ENCODE measurements at regions not wholly inside any gene's neighbourhood (a gene's known extent, or its start where the extent isn't known, plus 50 kb on each side); places are given as distances from the start of the nearest gene placed in this dataset.
"Not testable (repeated sequence)": the region's sequence is repeated elsewhere in the genome, so short reads cannot be mapped to it uniquely, and the experiment has no call there.

- not testable (repeated sequence) for DNase-seq (ENCODE audit: low read depth)
Observed at GRCh38 chr3:195669310-195669709, 51.5 kb upstream of the MUC20 start.

DNA sequence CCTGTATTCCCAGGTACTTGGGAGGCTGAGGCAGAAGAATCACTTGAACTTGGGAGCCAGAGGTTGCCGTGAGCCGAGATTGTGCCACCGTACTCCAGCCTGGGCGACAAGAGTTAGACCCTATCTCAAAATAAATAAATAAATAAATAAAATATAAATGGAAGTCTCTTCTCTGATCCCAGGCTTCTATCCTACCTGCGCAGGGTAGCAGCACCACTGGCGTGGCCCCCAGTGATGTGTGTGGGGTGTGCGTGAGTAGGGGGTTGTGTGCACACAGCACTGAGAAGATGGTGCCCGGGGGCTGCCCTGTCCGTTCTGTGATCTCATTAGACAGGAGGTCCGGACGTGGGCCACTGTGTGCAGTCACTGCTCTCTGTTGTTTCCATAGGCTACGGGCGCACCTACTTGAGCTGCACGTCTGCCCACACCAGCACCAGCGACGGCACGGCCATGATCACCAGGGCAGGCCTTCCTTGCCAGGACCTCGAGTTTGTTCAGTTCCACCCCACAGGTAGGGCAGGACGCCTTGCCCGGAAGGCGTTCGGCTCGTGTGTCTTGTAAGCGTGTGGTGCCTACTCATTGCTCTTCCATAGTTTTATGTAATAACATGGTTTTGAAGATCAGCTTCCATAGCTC, 52.5 kb upstream of the MUC20 start:
- DNase-seq (ENCODE audit: low read depth) = not testable (repeated sequence)

GRCh38 chr3:195665311-195665710, 55.5 kb upstream of the MUC20 start:
- not testable (repeated sequence) for DNase-seq (ENCODE audit: low read depth)

DNA sequence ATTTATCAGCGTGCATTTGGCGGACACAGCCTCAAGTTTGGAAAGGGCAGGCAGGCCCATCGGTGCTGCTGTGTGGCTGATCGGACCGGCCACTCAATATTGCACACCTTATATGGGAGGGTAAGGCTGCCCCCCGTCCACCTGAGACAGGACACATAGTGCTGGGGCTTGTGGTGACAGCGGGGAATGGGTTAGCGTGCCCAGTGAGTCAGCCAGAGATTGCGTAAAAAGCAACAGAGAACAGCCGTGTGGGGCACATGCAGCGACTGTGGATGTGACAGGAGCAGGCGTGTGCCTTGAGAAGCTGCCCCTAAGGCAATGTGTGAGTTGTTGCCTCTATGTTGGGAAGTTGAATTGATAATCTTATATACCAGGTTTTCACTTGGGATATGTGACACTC, 56.6 kb upstream of the MUC20 start:
- DNase-seq (ENCODE audit: low read depth) = not testable (repeated sequence)

- DNase-seq (ENCODE audit: low read depth) = not testable (repeated sequence)
Observed at GRCh38 chr3:195659136-195659533, 61.6 kb upstream of the MUC20 start.

- DNase-seq (ENCODE audit: low read depth) = not testable (repeated sequence)
Observed at GRCh38 chr3:195658381-195659135, 62.2 kb upstream of the MUC20 start.

DNA sequence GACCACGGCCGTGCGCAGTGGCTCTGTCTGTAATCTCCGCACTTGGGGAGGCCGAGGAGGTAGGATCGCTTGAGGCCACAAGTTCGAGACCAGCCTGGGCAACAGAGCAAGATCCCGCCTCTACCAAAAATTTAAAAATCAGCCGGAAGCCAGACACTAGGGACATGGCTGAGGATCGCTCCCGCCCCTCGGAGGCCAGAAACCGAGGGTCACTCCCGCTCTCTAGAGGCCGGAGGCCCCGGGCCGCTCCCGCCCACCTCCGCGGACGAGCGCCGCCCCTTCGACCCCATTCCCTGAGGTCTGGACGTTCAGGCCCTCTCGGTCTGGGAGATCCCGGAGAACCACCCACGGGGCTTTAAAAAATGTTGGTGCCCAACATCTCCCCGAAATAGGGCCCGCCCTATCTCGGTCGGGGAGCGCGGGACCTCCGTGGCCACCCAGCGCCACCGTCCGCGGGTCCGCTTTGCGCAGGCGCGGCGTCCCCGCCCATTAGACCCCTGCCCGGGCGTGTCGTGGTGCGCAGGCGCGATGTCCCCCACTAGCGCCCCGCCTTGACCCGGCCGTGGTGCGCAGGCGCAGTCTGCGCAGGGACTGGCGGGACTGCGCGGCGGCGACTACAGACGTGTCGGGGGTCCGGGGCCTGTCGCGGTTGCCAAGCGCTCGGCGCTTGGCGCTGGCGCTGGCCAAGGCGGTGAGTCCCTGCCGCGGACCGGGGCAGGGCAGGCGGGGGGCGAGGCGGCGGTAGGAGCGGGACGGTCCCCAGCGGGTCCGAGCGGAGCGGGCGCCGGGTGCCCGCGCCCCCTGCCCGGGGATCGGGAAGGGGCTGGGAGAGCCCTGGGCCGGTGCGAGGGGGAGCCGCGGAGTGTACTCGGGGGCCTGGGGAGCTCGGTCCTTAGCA, 63.1 kb upstream of the MUC20 start:
- peak; percentile 36 for DNase-seq (ENCODE audit: low read depth)

DNA sequence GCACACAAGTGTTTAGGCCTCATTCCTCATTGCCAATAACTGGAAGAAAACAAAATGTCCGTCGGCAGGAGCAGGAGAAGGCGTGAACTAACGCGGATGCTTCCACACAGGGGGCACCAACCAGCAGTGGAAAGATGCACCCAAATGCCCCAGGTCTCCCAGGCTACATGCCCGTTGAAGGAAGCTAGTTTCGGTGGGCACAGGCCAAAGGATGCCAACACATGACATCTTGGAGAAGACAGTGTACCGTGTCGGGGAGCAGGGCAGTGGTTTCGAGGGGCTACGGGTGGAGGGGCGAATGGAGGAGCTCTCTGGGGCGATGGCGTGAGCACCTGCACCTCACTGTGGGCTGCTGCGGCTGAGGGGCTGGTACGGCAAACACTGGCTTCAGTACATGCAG, 64.7 kb upstream of the MUC20 start:
- not testable (repeated sequence) for DNase-seq (ENCODE audit: low read depth)

DNA sequence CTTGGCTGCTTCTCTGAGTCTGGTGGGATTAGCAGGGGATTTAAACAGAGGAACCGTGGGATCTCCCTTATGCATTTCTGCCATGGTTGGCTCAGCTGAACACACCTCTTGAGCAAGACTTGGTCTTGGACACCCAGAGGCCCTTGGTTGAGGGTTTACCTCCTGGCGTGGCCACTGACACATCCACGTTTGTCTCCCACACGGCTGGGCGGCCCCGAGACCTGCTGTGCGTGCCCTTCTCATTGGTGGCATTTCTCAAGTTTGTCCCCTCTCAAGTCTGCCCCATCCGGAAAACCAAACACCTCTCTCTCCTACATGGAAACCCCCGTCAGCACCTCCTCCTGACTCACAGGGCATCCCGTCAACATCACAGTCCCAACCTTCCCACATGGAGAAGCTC, 66.0 kb upstream of the MUC20 start:
- DNase-seq (ENCODE audit: low read depth) = not testable (repeated sequence)

DNA sequence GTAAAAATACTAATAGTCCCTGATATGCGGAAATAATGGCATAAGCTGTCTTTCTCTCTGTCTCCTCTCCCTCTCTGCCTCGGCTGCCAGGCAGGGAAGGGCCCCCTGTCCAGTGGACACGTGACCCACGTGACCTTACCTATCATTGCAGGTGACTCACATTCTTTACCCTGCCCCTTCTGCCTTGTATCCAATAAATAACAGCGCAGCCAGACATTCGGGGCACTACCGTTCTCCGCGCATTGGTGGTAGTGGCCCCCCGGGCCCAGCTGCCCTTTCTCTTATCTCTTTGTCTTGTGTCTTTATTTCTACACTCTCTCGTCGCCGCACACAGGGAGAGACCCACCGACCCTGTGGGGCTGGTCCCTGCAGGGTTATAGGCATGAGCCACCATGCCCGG, 66.6 kb upstream of the MUC20 start:
- not testable (repeated sequence) for DNase-seq (ENCODE audit: low read depth)

GRCh38 chr3:195653641-195654040, 67.1 kb upstream of the MUC20 start:
- not testable (repeated sequence) for DNase-seq (ENCODE audit: low read depth)

DNA sequence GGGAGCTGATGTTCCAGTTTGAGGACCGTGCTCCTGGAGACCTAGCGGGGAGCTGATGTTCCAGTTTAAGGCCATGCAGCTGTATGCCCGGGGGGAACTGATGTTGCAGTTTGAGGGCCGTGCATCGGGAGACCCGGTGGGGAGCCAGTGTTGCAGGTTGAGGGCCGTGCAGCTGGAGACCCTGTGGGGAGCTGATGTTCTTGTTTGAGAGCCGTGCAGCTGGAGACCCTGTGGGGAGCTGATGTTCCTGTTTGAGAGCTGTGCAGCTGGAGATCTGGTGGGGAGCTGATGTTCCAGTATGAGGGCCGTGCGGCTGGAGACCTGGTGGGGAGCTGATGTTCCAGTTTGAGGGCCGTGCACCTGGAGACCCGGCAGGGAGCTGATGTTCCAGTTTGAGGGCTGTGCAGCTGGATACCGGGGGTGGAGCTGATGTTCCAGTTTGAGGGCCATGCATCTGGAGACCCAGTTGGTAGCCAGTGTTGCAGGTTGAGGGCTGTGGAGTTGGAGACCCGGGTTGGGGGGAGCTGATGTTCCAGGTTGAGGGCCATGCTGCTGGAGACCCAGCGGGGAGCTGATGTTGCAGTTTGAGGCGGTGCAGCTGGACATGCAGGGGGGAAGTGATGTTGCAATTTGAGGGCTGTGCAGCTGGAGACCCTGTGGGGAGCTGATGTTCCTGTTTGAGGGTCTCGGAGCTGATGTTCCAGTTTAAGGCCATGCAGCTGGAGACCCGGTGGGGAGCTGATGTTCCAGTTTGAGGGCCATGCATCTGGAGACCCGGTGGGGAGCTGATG, 64.4 kb upstream of the APOD start:
- DNase-seq (ENCODE audit: low read depth) = not testable (repeated sequence)

GRCh38 chr3:195645872-195646271, 62.1 kb upstream of the APOD start:
- DNase-seq (ENCODE audit: low read depth) = not testable (repeated sequence)

- not testable (repeated sequence) for DNase-seq (ENCODE audit: low read depth)
Observed at GRCh38 chr3:195643245-195643644, 59.5 kb upstream of the APOD start.

- not testable (repeated sequence) for DNase-seq (ENCODE audit: low read depth)
Observed at GRCh38 chr3:195642311-195642710, 58.6 kb upstream of the APOD start.

DNA sequence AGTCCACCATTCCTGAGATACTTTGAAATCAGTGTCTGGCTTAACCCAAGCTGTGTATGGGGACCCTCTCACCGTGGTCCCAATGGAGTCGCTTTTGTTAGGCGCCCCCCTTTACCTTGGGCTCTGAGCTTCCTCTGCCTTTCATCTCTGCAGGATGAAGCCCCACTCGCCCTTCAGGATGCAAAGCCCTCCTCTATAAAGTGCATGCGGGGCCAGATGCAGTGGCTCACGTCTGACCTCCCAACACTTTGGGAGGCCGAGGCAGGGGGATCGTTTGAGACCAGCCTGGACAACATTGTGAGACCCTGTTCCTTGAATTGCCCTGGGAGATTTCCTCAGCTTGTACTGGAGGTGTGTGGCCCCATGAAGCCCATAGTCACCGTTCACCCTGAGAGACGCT, 54.7 kb upstream of the APOD start:
- not testable (repeated sequence) for DNase-seq (ENCODE audit: low read depth)

- not testable (repeated sequence) for DNase-seq (ENCODE audit: low read depth)
Observed at GRCh38 chr3:195637473-195638233, 53.9 kb upstream of the APOD start.

- not testable (repeated sequence) for DNase-seq (ENCODE audit: low read depth)
Observed at GRCh38 chr3:195637011-195637410, 53.3 kb upstream of the APOD start.

DNA sequence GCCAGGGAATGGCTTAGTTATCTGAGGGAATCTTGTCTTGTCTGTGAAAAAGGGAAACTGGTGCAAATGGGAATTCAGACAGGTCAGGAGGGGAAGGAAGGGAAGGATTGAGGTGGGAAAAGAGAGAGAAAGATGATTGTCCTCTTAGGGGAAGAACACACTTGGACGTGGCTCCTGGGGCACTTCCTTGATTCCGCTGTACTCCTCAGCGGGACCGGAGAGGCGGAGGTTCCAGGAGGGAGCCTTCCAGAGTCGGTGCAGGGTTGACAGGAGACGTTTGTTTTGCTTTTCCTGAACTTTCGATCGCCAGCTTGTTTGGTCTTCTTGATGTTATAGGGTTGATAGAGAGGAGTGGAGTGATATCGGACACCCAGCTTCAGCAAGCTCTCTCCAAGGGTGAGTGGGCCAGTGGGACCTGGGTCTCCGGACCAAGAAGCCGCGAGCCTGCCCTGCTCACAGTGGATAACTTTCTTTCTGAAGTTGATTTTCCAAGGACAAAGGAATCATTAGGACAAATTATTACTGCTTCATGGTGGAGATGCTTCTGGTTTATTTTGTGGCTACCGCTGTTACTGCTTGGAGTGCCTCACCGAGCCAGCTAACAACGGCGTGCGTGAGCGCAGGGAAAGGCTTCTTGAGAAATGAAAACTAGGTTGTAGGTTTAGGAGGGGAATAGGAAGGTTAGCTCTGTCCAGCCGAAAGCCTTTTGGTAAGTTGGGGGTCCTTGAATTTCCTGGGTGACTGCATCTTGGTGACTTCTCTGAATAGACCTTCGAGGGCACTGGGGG, 52.4 kb upstream of the APOD start:
- DNase-seq (ENCODE audit: low read depth) = not testable (repeated sequence)

DNA sequence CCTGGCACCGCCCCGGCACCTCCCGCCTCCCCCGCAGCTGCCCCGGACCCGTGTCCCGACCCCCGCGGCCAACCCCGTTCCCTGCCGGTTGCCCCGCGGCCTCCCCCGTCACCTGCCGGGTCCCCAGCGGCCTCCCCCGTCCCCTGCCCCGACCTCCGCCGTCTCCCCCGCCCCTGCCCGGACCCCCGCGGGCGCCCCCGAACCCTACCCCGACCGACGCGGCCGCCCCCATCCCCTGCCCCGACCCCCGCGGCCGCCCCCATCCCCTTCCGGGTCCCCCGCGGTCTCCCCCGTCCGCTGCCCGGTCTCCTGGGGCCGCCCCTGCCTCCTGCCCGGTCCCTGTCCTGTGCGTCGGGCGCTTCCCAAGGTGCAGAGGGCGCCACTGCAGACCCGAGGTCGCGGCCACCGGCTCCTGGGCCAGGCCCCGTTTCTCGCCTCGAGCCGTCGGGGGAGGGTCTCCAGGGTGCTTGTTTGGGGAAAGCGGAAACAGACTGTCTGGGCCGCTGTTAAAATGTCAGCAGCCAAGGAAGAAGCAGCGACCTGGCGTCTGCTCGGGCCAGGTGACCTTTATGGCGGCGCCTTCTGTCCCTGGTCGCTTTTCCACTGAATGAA, 51.6 kb upstream of the APOD start:
- DNase-seq (ENCODE audit: low read depth) = not testable (repeated sequence)
